Neural cell (in vitro differentiated cells): ENCODE measurements at regions not wholly inside any gene's neighbourhood (a gene's known extent, or its start where the extent isn't known, plus 50 kb on each side); places are given as distances from the start of the nearest gene placed in this dataset.

Source experiments
- H2AFZ ChIP-seq: fragments of 200-600, 300-800 bp; sonication (generic), shearing (Covaris generic); 2 replicates; pipeline ENCODE4 v1.6.0; 2014; ENCODE audit warnings: low read depth, mild to moderate bottlenecking, antibody characterized with exemption, low read length, moderate library complexity
- H3F3A ChIP-seq: fragments of 200-600 bp; shearing (Covaris generic); 2 replicates; pipeline ENCODE4 v1.6.1; 2016; ENCODE audit warnings: mild to moderate bottlenecking, moderate library complexity, mixed read lengths, antibody characterized with exemption, low read length; ENCODE audit not compliant: insufficient read depth, poor library complexity, severe bottlenecking
- H3K27ac ChIP-seq: fragments of 200-600, 300-800 bp; sonication (generic), shearing (Covaris generic); 2 replicates; pipeline ENCODE4 v1.5.1; 2014; ENCODE audit warnings: mild to moderate bottlenecking, low read length, moderate library complexity
- H3K27me3 ChIP-seq: fragments of 300-800, 200-600 bp; sonication (generic), shearing (Covaris generic); 2 replicates; pipeline ENCODE4 v1.6.0; 2014; ENCODE audit warnings: mild to moderate bottlenecking, low read depth, low read length, moderate library complexity; ENCODE audit not compliant: insufficient read depth
- H3K36me3 ChIP-seq: fragments of 300-800, 200-600 bp; sonication (generic), shearing (Covaris generic); 2 replicates; pipeline ENCODE4 v1.5.1; 2014; ENCODE audit warnings: mild to moderate bottlenecking, antibody characterized with exemption, low read length, moderate library complexity; ENCODE audit not compliant: insufficient read depth
- H3K4me2 ChIP-seq: fragments of 300-800, 200-600 bp; sonication (generic), shearing (Covaris generic); 2 replicates; pipeline ENCODE4 v1.6.0; 2014; ENCODE audit warnings: mild to moderate bottlenecking, low read length
- H3K4me3 ChIP-seq: fragments of 300-800, 200-600 bp; sonication (generic), shearing (Covaris generic); 2 replicates; pipeline ENCODE4 v1.5.1; 2014; ENCODE audit warnings: mild to moderate bottlenecking, low read length, moderate library complexity
- H3K79me2 ChIP-seq: fragments of 200-600 bp; shearing (Covaris generic); replicated peaks from 2 replicates; pipeline ENCODE4 v1.6.0; 2014; ENCODE audit warnings: mild to moderate bottlenecking, low read length, moderate library complexity; ENCODE audit not compliant: insufficient read depth
- H3K9ac ChIP-seq: fragments of 300-800, 200-600 bp; sonication (generic), shearing (Covaris generic); 2 replicates; pipeline ENCODE4 v1.6.1; 2016; ENCODE audit warnings: mild to moderate bottlenecking, low read length, mixed read lengths
- H3K9me2 ChIP-seq: fragments of 200-600 bp; shearing (Covaris generic); 2 replicates; pipeline ENCODE4 v1.6.1; 2016; ENCODE audit warnings: mild to moderate bottlenecking, low read length, mixed read lengths; ENCODE audit not compliant: insufficient read depth
- H3K9me3 ChIP-seq: fragments of 200-600, 300-800 bp; sonication (generic), shearing (Covaris generic); 2 replicates; pipeline ENCODE4 v1.6.1; 2016; ENCODE audit warnings: mild to moderate bottlenecking, mixed run types, low read length, moderate library complexity, mixed read lengths
- H4K20me1 ChIP-seq: fragments of 200-600 bp; shearing (Covaris generic); 2 replicates; pipeline ENCODE4 v1.6.1; 2016; ENCODE audit warnings: mild to moderate bottlenecking, mixed run types; ENCODE audit not compliant: insufficient read depth
- EP300 ChIP-seq: fragments of 450-650 bp; conservative IDR thresholded peaks from 2 replicates; pipeline ENCODE4 v1.6.1; 2014; ENCODE audit warnings: antibody characterized with exemption, mild to moderate bottlenecking, moderate library complexity; ENCODE audit not compliant: poor library complexity, severe bottlenecking
- EZH2 ChIP-seq: fragments of 200-600, 300-800 bp; shearing (Covaris generic), sonication (generic); IDR thresholded peaks from 2 replicates; pipeline ENCODE4 v1.6.1; 2014; ENCODE audit warnings: antibody characterized with exemption, low read length, borderline replicate concordance, mild to moderate bottlenecking; ENCODE audit not compliant: insufficient read depth, poor library complexity, severe bottlenecking
- MXI1 ChIP-seq: fragments of 450-650 bp; conservative IDR thresholded peaks from 2 replicates; pipeline ENCODE4 v1.6.1; 2014; ENCODE audit warnings: antibody characterized with exemption, mild to moderate bottlenecking; ENCODE audit not compliant: poor library complexity, severe bottlenecking
- POLR2AphosphoS5 ChIP-seq: IDR thresholded peaks from 2 replicates; pipeline ENCODE4 v1.6.1; 2012
- RAD21 ChIP-seq: fragments of 450-650 bp; conservative IDR thresholded peaks from 2 replicates; pipeline ENCODE4 v1.6.1; 2014; ENCODE audit warnings: antibody characterized with exemption, mild to moderate bottlenecking, moderate library complexity
- REST ChIP-seq: IDR thresholded peaks from 2 replicates; pipeline ENCODE4 v1.6.1; 2012; ENCODE audit warnings: borderline replicate concordance
- SMC3 ChIP-seq: fragments of 450-650 bp; conservative IDR thresholded peaks from 2 replicates; pipeline ENCODE4 v1.6.1; 2014; ENCODE audit warnings: antibody characterized with exemption, mild to moderate bottlenecking, moderate library complexity; ENCODE audit not compliant: poor library complexity
- TAF1 ChIP-seq: IDR thresholded peaks from 2 replicates; pipeline ENCODE4 v1.6.1; 2012; ENCODE audit warnings: low read depth
- TF ChIP-seq, protein P1 (sequence below): fragments of 450-650 bp; IDR thresholded peaks from 2 replicates; pipeline ENCODE4 v1.5.1; 2014; ENCODE audit warnings: antibody characterized with exemption, mild to moderate bottlenecking, moderate library complexity; ENCODE audit not compliant: poor library complexity, severe bottlenecking

DNA sequence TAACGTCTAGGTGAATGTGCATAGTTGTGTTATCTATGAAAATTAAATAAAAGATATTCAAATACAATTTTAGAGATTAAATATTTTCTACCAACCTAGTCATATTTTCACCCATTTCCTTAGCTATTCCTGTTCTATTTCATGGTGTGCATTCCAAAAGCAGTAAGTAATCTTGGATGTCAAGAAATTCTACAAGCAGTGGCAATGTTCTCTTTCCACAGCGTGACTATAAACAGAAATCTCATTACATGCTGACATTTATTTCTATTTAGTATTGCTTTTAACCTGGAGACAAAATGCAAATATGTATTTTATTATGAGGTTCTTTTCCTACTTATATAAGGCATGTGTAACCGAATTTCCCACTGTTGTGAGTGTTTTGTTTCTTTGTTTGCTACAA, 510.0 kb downstream of the ACTL7B start:
- Histone ChIP-seq H3K79me2 (no peaks in the 10 kb centered on the region), H3K9me3 (no peaks in the 10 kb centered on the region), H3K27ac (no peak overlapping the region), H3K27me3 (no peaks in the 10 kb centered on the region), H3K9ac (no peak overlapping the region), H3K36me3 (no peaks in the 10 kb centered on the region), H3F3A (no peaks in the 10 kb centered on the region), H3K9me2 (no peaks in the 10 kb centered on the region), H3K4me2 (no peak overlapping the region), H2AFZ (no peak overlapping the region), H3K4me3 (no peak overlapping the region), H4K20me1 (no peaks in the 10 kb centered on the region)
- TF ChIP-seq, protein P1, sequence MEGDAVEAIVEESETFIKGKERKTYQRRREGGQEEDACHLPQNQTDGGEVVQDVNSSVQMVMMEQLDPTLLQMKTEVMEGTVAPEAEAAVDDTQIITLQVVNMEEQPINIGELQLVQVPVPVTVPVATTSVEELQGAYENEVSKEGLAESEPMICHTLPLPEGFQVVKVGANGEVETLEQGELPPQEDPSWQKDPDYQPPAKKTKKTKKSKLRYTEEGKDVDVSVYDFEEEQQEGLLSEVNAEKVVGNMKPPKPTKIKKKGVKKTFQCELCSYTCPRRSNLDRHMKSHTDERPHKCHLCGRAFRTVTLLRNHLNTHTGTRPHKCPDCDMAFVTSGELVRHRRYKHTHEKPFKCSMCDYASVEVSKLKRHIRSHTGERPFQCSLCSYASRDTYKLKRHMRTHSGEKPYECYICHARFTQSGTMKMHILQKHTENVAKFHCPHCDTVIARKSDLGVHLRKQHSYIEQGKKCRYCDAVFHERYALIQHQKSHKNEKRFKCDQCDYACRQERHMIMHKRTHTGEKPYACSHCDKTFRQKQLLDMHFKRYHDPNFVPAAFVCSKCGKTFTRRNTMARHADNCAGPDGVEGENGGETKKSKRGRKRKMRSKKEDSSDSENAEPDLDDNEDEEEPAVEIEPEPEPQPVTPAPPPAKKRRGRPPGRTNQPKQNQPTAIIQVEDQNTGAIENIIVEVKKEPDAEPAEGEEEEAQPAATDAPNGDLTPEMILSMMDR: no peak
- TF ChIP-seq REST (no peak), RAD21 (no peak), MXI1 (no peak), EZH2 (no peak), EP300 (no peak), TAF1 (no peak), SMC3 (no peak), POLR2AphosphoS5 (no peak)

DNA sequence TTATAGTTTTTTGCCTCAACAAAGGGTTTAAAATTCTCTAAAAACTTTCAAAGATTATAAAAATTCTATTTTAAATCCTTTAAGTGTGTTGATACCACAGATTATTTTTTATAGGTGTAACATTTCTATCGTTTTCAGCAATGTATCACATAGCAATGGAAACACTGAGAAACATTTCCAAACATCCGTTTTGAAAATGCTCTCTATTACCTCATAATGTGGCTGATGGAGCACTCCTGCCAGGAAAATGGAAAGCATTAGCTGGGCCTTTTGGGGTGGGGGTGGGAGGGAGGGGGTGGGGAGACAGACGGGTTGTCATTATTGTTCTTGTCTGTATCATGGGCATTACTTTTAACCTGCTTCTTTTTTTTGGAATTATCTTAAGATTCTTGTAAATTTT, 516.5 kb downstream of the ACTL7B start:
- Histone ChIP-seq H3K9ac (no peak overlapping the region), H3K27ac (no peak overlapping the region), H2AFZ (no peak overlapping the region), H3K36me3 (no peaks in the 10 kb centered on the region), H3K79me2 (no peaks in the 10 kb centered on the region), H3K9me3 (no peaks in the 10 kb centered on the region), H4K20me1 (no peaks in the 10 kb centered on the region), H3K4me2 (no peak overlapping the region), H3F3A (no peaks in the 10 kb centered on the region), H3K9me2 (no peaks in the 10 kb centered on the region), H3K27me3 (no peaks in the 10 kb centered on the region), H3K4me3 (no peak overlapping the region)
- TF ChIP-seq MXI1 (no peak), REST (no peak), POLR2AphosphoS5 (no peak), TAF1 (no peak), RAD21 (no peak)
- TF ChIP-seq, protein P1: no peak
